Osteocyte (in vitro differentiated cells): ENCODE measurements at regions not wholly inside any gene's neighbourhood (a gene's known extent, or its start where the extent isn't known, plus 50 kb on each side); places are given as distances from the start of the nearest gene placed in this dataset.

Source experiments
- DNase-seq: peaks from one replicate; pipeline ENCODE4 v3.0.0; 2021; ENCODE audit warnings: mixed read lengths; ENCODE audit not compliant: unreplicated experiment; ENCODE audit errors: extremely low spot score
- H3K27ac Mint-ChIP-seq: one replicate; pipeline ENCODE4 v1.8.0; 2021; ENCODE audit warnings: mild to moderate bottlenecking, mixed read lengths; ENCODE audit not compliant: unreplicated experiment
- H3K27me3 Mint-ChIP-seq: one replicate; pipeline ENCODE4 v1.8.0; 2021; ENCODE audit warnings: mixed read lengths; ENCODE audit not compliant: unreplicated experiment
- H3K36me3 Mint-ChIP-seq: one replicate; pipeline ENCODE4 v1.8.0; 2021; ENCODE audit warnings: mixed read lengths; ENCODE audit not compliant: unreplicated experiment
- H3K4me1 Mint-ChIP-seq: one replicate; pipeline ENCODE4 v1.8.0; 2021; ENCODE audit warnings: mixed read lengths; ENCODE audit not compliant: unreplicated experiment
- H3K4me3 Mint-ChIP-seq: one replicate; pipeline ENCODE4 v1.8.0; 2021; ENCODE audit warnings: mild to moderate bottlenecking, moderate library complexity, mixed read lengths; ENCODE audit not compliant: unreplicated experiment
- H3K9me3 Mint-ChIP-seq: one replicate; pipeline ENCODE4 v1.8.0; 2021; ENCODE audit warnings: mixed read lengths; ENCODE audit not compliant: unreplicated experiment
- TF ChIP-seq, protein P1 (sequence below): fragments of 200-600 bp; sonication (generic); IDR thresholded peaks from 2 replicates; pipeline ENCODE4 v1.5.0; 2021; ENCODE audit warnings: antibody characterized with exemption, mild to moderate bottlenecking, moderate library complexity

DNA sequence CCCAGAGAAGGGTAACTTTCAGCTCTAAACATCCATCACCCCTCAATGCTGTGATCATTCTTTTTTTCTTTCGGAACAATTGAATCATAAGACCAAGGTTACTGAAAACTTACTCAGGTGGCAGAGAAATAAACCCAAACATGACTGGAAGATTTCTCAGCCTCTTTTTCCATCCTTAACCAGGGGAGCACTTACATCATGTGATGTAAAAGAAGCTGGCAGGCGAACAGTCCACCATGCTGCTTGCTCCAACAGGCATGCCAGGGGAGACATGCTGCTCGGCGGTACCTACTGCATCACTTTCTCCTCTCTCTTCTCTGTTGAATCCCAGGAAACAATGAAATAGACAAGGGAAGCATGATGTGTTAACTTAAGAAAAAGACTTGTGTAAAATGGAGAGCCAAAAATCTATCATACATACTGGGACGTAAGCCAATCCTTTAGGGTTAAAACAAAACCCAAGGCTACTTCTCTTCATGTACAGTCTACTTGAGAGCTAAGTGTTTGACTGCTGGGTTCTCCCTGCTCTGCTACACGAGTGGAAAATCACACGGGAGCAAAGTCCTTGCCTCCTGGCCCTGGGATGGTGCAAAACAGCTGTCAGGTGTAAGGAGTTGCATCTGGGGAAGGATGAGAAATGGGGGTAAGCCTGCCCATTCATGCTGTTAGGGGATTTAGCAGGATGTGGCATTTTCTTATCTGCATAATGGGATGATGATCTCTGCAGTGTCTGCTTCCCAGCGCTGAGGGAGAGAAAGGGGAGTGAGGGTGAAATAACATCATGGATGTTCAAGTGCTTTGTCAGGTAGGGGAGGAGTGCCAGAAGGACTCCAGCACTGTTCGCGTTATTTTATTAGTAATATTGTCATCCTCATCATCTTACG is 64.3 kb upstream of the ZNF438 start:
- Mint-ChIP-seq H3K4me1 (peaks cover 23% of the 10 kb centered on the region), H3K4me3 (no peak overlapping the region), H3K27me3 (no peaks in the 10 kb centered on the region), H3K36me3 (no peaks in the 10 kb centered on the region), H3K9me3 (no peaks in the 10 kb centered on the region), H3K27ac (no peak overlapping the region)
- DNase-seq: no peak
- TF ChIP-seq, protein P1, sequence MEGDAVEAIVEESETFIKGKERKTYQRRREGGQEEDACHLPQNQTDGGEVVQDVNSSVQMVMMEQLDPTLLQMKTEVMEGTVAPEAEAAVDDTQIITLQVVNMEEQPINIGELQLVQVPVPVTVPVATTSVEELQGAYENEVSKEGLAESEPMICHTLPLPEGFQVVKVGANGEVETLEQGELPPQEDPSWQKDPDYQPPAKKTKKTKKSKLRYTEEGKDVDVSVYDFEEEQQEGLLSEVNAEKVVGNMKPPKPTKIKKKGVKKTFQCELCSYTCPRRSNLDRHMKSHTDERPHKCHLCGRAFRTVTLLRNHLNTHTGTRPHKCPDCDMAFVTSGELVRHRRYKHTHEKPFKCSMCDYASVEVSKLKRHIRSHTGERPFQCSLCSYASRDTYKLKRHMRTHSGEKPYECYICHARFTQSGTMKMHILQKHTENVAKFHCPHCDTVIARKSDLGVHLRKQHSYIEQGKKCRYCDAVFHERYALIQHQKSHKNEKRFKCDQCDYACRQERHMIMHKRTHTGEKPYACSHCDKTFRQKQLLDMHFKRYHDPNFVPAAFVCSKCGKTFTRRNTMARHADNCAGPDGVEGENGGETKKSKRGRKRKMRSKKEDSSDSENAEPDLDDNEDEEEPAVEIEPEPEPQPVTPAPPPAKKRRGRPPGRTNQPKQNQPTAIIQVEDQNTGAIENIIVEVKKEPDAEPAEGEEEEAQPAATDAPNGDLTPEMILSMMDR: no peak

DNA sequence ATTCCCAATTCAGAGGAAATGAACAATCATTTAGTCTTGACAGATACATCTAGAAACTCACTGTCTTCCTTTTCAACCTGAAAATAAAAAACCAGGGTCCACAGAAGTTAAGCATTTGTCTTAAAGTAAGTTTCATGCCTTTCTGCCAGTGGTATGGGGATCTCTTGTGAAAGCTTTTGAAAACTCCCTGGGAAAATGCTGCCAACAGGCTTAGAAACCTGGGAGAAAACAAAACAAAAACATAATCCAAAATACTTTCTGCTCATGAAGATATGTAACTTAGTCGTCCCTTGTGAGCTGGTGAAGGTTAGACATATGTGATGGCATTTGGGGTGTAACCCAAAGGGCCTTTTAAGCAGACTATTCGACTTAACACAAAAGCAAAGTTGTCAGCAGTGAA is 66.4 kb upstream of the ZNF438 start:
- no peak for DNase-seq

DNA sequence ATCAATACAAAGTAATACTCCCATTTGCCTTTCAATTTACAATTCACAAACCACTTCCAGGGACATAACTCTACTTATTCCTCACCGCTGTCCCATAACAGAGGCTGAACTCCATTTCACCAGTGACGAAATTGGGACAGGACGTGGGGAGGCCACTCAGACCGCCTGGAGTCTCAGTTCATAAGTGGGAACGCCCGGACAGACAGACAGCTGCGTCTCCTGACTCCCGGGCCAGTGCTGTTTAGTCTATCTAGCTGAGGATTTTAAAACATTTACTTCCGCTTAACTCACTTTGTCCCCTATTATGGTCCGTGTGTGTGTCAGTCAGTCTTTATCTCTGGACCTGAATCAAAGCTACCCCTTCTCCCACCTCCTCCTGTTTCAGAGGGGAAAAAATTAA is 67.4 kb upstream of the ZNF438 start:
- no peak for DNase-seq
- no peaks in the 10 kb centered on the region for H3K27me3 Mint-ChIP-seq
- H3K27ac Mint-ChIP-seq: no peak overlapping the region
- no peaks in the 10 kb centered on the region for H3K9me3 Mint-ChIP-seq
- H3K36me3 Mint-ChIP-seq: no peaks in the 10 kb centered on the region
- H3K4me3 Mint-ChIP-seq: no peak overlapping the region
- H3K4me1 Mint-ChIP-seq: peaks cover 35% of the 10 kb centered on the region
- TF ChIP-seq, protein P1: no peak

More for the DNA sequence above, 66.4 kb upstream of the ZNF438 start:
- Mint-ChIP-seq H3K27ac (peak overlapping the region; percentile 56), H3K4me1 (peaks cover 32% of the 10 kb centered on the region), H3K36me3 (no peaks in the 10 kb centered on the region), H3K9me3 (no peaks in the 10 kb centered on the region), H3K4me3 (no peak overlapping the region), H3K27me3 (no peaks in the 10 kb centered on the region)
- TF ChIP-seq, protein P1: no peak

DNA sequence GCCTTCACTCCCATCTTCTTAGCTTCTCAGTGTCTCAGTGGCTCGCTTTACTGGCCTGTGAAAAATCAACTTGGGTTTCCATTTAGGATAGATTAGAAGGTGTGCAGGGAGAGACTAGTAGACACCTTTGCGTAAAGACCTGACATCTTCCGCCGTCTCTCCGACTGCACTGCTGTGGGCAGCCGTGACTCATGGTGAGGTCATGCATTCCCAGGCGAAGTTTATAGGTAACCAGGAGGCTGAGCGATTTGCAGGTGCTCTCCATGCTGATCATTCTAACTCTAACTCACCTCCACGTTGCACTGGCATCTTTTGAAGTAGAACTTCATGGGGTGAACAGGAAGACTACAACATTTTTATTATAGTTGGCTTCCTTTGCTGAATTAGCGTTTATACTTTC is 68.0 kb upstream of the ZNF438 start:
- no peaks in the 10 kb centered on the region for H3K27me3 Mint-ChIP-seq
- H3K36me3 Mint-ChIP-seq: no peaks in the 10 kb centered on the region
- no peak overlapping the region for H3K4me3 Mint-ChIP-seq
- DNase-seq: no peak
- TF ChIP-seq, protein P1: no peak
- no peak overlapping the region for H3K27ac Mint-ChIP-seq
- H3K9me3 Mint-ChIP-seq: no peaks in the 10 kb centered on the region
- peaks cover 35% of the 10 kb centered on the region for H3K4me1 Mint-ChIP-seq

DNA sequence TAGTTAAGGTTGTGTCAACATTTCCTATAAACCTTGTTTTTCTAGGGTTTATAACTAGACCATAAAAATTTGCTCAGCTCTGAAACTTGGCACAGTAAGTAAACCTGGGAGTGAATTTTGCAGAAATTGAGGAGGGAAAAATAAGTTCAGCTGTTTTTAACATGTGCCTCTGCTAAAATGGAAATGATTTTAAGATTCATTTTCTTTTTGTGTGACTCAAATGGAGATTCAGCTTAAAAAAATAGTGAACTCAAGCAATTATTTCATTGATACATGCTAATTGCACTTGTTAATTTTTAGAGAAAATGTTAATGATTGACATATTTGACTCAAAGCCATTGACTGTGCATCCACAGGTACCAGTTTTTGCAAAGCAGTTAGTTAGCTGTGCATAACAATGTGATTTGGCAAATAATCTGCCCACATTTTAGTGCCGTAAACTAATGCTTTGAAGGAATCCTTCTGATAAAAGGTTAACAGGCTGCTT is 68.5 kb upstream of the ZNF438 start:
- TF ChIP-seq, protein P1: no peak
- H3K27ac Mint-ChIP-seq: no peak overlapping the region
- no peak overlapping the region for H3K4me3 Mint-ChIP-seq
- no peak for DNase-seq
- peaks cover 35% of the 10 kb centered on the region for H3K4me1 Mint-ChIP-seq
- H3K27me3 Mint-ChIP-seq: no peaks in the 10 kb centered on the region
- no peaks in the 10 kb centered on the region for H3K36me3 Mint-ChIP-seq
- H3K9me3 Mint-ChIP-seq: no peaks in the 10 kb centered on the region
